Keratinocyte (primary cell): ENCODE measurements at regions not wholly inside any gene's neighbourhood (a gene's known extent, or its start where the extent isn't known, plus 50 kb on each side); places are given as distances from the start of the nearest gene placed in this dataset.

ENCODE experiments used
- EZH2 ChIP-seq: IDR thresholded peaks from one replicate; pipeline ENCODE4 v1.6.1; 2012; ENCODE audit warnings: inconsistent platforms, mild to moderate bottlenecking, low read length, moderate library complexity
- TF ChIP-seq, protein P1 (sequence below), 3 experiments: IDR thresholded peaks in 1 of 3; conservative IDR thresholded peaks in 1 of 3; optimal IDR thresholded peaks in 1 of 3; 2 replicates in 2 of 3; 3 replicates in 1 of 3; pipeline versions ENCODE3 to v1.5.1; 2011; ENCODE audit warnings: low read length in 3 of 3, mild to moderate bottlenecking in 3 of 3, moderate library complexity in 2 of 3, control low read depth in 1 of 3, inconsistent platforms in 1 of 3; ENCODE audit not compliant: insufficient read depth in 2 of 3; ENCODE audit errors: extremely low read depth in 1 of 3

DNA sequence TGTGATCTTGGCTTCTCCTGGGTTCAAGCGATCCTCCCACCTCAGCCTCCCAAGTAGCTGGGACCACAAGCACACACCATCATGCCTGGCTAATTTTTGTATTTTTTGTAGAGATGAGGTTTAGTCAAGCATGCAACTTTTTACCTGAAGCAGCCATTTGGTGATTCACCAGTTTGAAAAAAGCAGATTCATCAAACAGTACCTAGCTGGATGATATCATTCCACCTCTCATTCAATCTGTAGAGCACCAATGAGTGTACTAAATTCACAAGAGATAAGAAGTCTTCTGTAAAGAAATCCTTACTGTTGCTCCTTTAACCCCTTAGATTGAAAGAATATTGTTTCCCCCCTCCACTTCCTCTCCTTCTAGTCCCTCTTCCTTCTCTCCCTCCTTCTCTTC is 261.1 kb upstream of the RFC3 start:
- TF ChIP-seq EZH2 = no peak
- TF ChIP-seq, protein P1, sequence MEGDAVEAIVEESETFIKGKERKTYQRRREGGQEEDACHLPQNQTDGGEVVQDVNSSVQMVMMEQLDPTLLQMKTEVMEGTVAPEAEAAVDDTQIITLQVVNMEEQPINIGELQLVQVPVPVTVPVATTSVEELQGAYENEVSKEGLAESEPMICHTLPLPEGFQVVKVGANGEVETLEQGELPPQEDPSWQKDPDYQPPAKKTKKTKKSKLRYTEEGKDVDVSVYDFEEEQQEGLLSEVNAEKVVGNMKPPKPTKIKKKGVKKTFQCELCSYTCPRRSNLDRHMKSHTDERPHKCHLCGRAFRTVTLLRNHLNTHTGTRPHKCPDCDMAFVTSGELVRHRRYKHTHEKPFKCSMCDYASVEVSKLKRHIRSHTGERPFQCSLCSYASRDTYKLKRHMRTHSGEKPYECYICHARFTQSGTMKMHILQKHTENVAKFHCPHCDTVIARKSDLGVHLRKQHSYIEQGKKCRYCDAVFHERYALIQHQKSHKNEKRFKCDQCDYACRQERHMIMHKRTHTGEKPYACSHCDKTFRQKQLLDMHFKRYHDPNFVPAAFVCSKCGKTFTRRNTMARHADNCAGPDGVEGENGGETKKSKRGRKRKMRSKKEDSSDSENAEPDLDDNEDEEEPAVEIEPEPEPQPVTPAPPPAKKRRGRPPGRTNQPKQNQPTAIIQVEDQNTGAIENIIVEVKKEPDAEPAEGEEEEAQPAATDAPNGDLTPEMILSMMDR (optimal IDR thresholded peaks at IDR 0.05 in 1 of 3, IDR thresholded peaks at IDR 0.05 in 1 of 3, conservative IDR thresholded peaks at IDR 0.05 in 1 of 3; ENCODE audit: extremely low read depth in 1 of 3, insufficient read depth in 2 of 3, low read length in 3 of 3) = no peak
